B cell (primary cell): ENCODE measurements at regions not wholly inside any gene's neighbourhood (a gene's known extent, or its start where the extent isn't known, plus 50 kb on each side); places are given as distances from the start of the nearest gene placed in this dataset.

Experiments
- ATAC-seq: fragments of 200-7000 bp; cut with Tn5 transposase; one replicate; pipeline ENCODE4 v1.10.0; 2021; ENCODE audit warnings: low read depth, mild to moderate bottlenecking, moderate number of reproducible peaks, moderate library complexity
- CTCF ChIA-PET: fragments of 350-600 bp; sonication (Branson Sonifier 250); formaldehyde crosslinking; loops from one replicate; lab custom pipeline; 2021; ENCODE audit warnings: antibody characterized with exemption, inconsistent platforms; lab: Charles Lee
- POLR2A ChIA-PET: fragments of 350-600 bp; sonication (Branson Sonifier 250); formaldehyde crosslinking; loops from one replicate; lab custom pipeline; 2021; ENCODE audit warnings: antibody characterized with exemption; lab: Charles Lee
- DNase-seq: peaks from one replicate; pipeline ENCODE4 v3.0.0; 2013
- H2AFZ ChIP-seq: 2 replicates; pipeline ENCODE4 v1.6.1; 2012; ENCODE audit warnings: mild to moderate bottlenecking, low read depth, low read length; ENCODE audit not compliant: insufficient read depth, poor library complexity, severe bottlenecking
- H3K27ac ChIP-seq, 2 donors: 1 replicate in 1 of 2; 2 replicates in 1 of 2; pipeline ENCODE4 v1.5.1; 2012 to 2013; ENCODE audit warnings: low read length in 2 of 2, mild to moderate bottlenecking in 2 of 2, moderate library complexity in 1 of 2
- H3K27me3 ChIP-seq, 4 experiments: fragments of 200-600 bp in 1 of 4; sonication (generic) in 1 of 4; replicated peaks in 1 of 4; 1 replicate in 2 of 4; 2 replicates in 2 of 4; pipeline versions ENCODE4 v1.6.1 to v1.7.0; 2013 to 2016; ENCODE audit warnings: low read length in 3 of 4, mild to moderate bottlenecking in 2 of 4, mixed read lengths in 1 of 4, moderate library complexity in 1 of 4; ENCODE audit not compliant: insufficient read depth in 4 of 4, control insufficient read depth in 3 of 4; ENCODE audit errors: control extremely low read depth in 1 of 4
- H3K36me3 ChIP-seq, 2 experiments: replicated peaks in 1 of 2; 1 replicate in 1 of 2; 2 replicates in 1 of 2; pipeline versions ENCODE4 v1.6.1 to v1.7.1; 2013; ENCODE audit warnings: low read length in 1 of 2; ENCODE audit not compliant: insufficient read depth in 2 of 2, control insufficient read depth in 1 of 2; ENCODE audit errors: control extremely low read depth in 1 of 2, extremely low read depth in 1 of 2
- H3K4me1 ChIP-seq, 2 donors: fragments of 200-600 bp in 1 of 2; sonication (generic) in 1 of 2; 1 replicate in 1 of 2; 2 replicates in 1 of 2; pipeline versions ENCODE4 v1.5.1 to v1.6.1; 2013 to 2017; ENCODE audit warnings: low read length in 2 of 2; ENCODE audit not compliant: control insufficient read depth in 2 of 2, insufficient read depth in 2 of 2
- H3K4me2 ChIP-seq: replicated peaks from 2 replicates; pipeline ENCODE3; 2012; ENCODE audit warnings: mild to moderate bottlenecking, low read depth, low read length; ENCODE audit not compliant: poor library complexity, severe bottlenecking
- H3K4me3 ChIP-seq, 5 experiments: fragments of 200-600 bp in 1 of 5; sonication (generic) in 1 of 5; 1 replicate in 3 of 5; 2 replicates in 2 of 5; pipeline versions ENCODE4 v1.5.1 to v1.7.0; 2011 to 2016; ENCODE audit warnings: low read length in 4 of 5, mild to moderate bottlenecking in 4 of 5, low read depth in 2 of 5, control low read depth in 1 of 5, moderate library complexity in 1 of 5; ENCODE audit not compliant: insufficient read depth in 1 of 5; ENCODE audit errors: control extremely low read depth in 1 of 5, extremely low read depth in 1 of 5
- H3K79me2 ChIP-seq: fragments of 200-600 bp; sonication (generic); one replicate; pipeline ENCODE4 v1.6.0; 2016; ENCODE audit warnings: low read length; ENCODE audit not compliant: control insufficient read depth, insufficient read depth
- H3K9ac ChIP-seq: fragments of 200-600 bp; sonication (generic); 2 replicates; pipeline ENCODE4 v1.6.1; 2017; ENCODE audit warnings: mild to moderate bottlenecking, low read length, moderate library complexity
- H3K9me3 ChIP-seq, 3 donors: one replicate each; pipeline versions ENCODE4 v1.6.1 to v1.7.1; 2013; ENCODE audit warnings: low read length in 2 of 3; ENCODE audit not compliant: control insufficient read depth in 2 of 3, insufficient read depth in 1 of 3; ENCODE audit errors: control extremely low read depth in 1 of 3
- H4K20me1 ChIP-seq: 2 replicates; pipeline ENCODE4 v1.6.0; 2012; ENCODE audit warnings: mild to moderate bottlenecking, low read length; ENCODE audit not compliant: insufficient read depth, control insufficient read depth, poor library complexity, severe bottlenecking
- H3K27ac Mint-ChIP-seq: one replicate; pipeline ENCODE4 v1.8.0; 2021; ENCODE audit warnings: mixed read lengths
- H3K27me3 Mint-ChIP-seq: one replicate; pipeline ENCODE4 v1.8.0; 2021; ENCODE audit warnings: mixed read lengths
- H3K4me1 Mint-ChIP-seq: one replicate; pipeline ENCODE4 v1.8.0; 2021; ENCODE audit warnings: mixed read lengths
- H3K4me3 Mint-ChIP-seq: one replicate; pipeline ENCODE4 v1.8.0; 2021; ENCODE audit warnings: mixed read lengths
- H3K9me3 Mint-ChIP-seq: one replicate; pipeline ENCODE4 v1.8.0; 2022; ENCODE audit warnings: mixed read lengths; ENCODE audit not compliant: insufficient read depth
- CTCF ChIP-seq: fragments of 200-600 bp; IDR thresholded peaks from one replicate; pipeline ENCODE4 v1.8.0; 2022; ENCODE audit warnings: antibody characterized with exemption, mild to moderate bottlenecking
- EZH2 ChIP-seq: IDR thresholded peaks from 2 replicates; pipeline ENCODE4 v1.6.1; 2012; ENCODE audit warnings: borderline replicate concordance, low read depth, mild to moderate bottlenecking, moderate library complexity, low read length; ENCODE audit not compliant: insufficient read depth, poor library complexity, severe bottlenecking
- WGBS: methylation state at CpG from one replicate; pipeline ENCODE4 v1.1.5; 2013; ENCODE audit warnings: missing lambda C conversion rate; ENCODE audit not compliant: insufficient coverage; 5-methylcytosine and 5-hydroxymethylcytosine counted together
- intact Hi-C: fragments of 100-400 bp; cut with micrococcal nuclease; formaldehyde crosslinking; loops from one replicate; pipeline ENCODE4 v1.10.0; 2022

- ChIA-PET POLR2A (no interaction called here), CTCF (no interaction called here)
- H3K9me3 ChIP-seq: no peaks in the 10 kb centered on the region
- ATAC-seq (no peak), DNase-seq (no peak)
- H3K9me3 Mint-ChIP-seq: no peaks in the 10 kb centered on the region
- H3K79me2 ChIP-seq: no peaks in the 10 kb centered on the region
- no peak for TF ChIP-seq EZH2
- no peak for TF ChIP-seq CTCF
- no peak overlapping the region for H3K27ac Mint-ChIP-seq
- H4K20me1 ChIP-seq: no peaks in the 10 kb centered on the region
- WGBS: no CpG with 5 or more reads among the region's 4 CpGs
- no peak overlapping the region for H3K27ac ChIP-seq
- no peak overlapping the region for H3K4me2 ChIP-seq
- no peaks in the 10 kb centered on the region for H3K27me3 ChIP-seq
- H3K27me3 Mint-ChIP-seq: no peaks in the 10 kb centered on the region
- intact Hi-C loops: no loop called here
- no peak overlapping the region for H3K4me3 Mint-ChIP-seq
- no peak overlapping the region for H3K9ac ChIP-seq
- peaks cover 19% of the 10 kb centered on the region for H3K4me1 Mint-ChIP-seq
- H3K4me1 ChIP-seq: peaks cover 8 to 15% of the 10 kb centered on the region in 2 donors
- H3K4me3 ChIP-seq: no peak overlapping the region
- H3K36me3 ChIP-seq: no peaks in the 10 kb centered on the region
- H2AFZ ChIP-seq: no peak overlapping the region
These were observed 519.8 kb downstream of the TLE4 start for GRCh38 chr9:80091526-80091925.

- 96% methylated on average over 5 of the region's 8 CpGs for WGBS
- ChIA-PET POLR2A (no interaction called here), CTCF (no interaction called here)
- H3K27me3 Mint-ChIP-seq: no peaks in the 10 kb centered on the region
- ATAC-seq (no peak), DNase-seq (no peak)
- Histone ChIP-seq H3K4me3 (no peak overlapping the region), H4K20me1 (no peaks in the 10 kb centered on the region), H3K27ac (no peak overlapping the region), H3K9ac (no peak overlapping the region), H3K4me1 (peaks cover 16 to 26% of the 10 kb centered on the region in 2 donors), H3K27me3 (no peaks in the 10 kb centered on the region), H3K9me3 (no peaks in the 10 kb centered on the region), H3K79me2 (no peaks in the 10 kb centered on the region), H2AFZ (no peak overlapping the region), H3K4me2 (no peak overlapping the region), H3K36me3 (no peaks in the 10 kb centered on the region)
- H3K4me3 Mint-ChIP-seq: no peak overlapping the region
- H3K9me3 Mint-ChIP-seq: no peaks in the 10 kb centered on the region
- intact Hi-C loops: no loop called here
- H3K27ac Mint-ChIP-seq: no peak overlapping the region
- no peak for TF ChIP-seq CTCF
- no peak for TF ChIP-seq EZH2
- H3K4me1 Mint-ChIP-seq: peaks cover 29% of the 10 kb centered on the region
These were observed 518.6 kb downstream of the TLE4 start for GRCh38 chr9:80090317-80090716.
